H1 (cell line): ENCODE measurements at regions not wholly inside any gene's neighbourhood (a gene's known extent, or its start where the extent isn't known, plus 50 kb on each side); places are given as distances from the start of the nearest gene placed in this dataset.

Experiments
- CHD7 ChIP-seq: fragments of 300-600 bp; sonication (generic); IDR thresholded peaks from 2 replicates; pipeline ENCODE4 v1.7.1; 2012; ENCODE audit warnings: low read length, moderate library complexity, mild to moderate bottlenecking, inconsistent platforms; ENCODE audit not compliant: insufficient replicate concordance
- CTBP2 ChIP-seq: IDR thresholded peaks from 2 replicates; pipeline ENCODE4 v1.7.0; 2011; ENCODE audit warnings: borderline replicate concordance, mild to moderate bottlenecking, moderate library complexity, mixed read lengths, low read length; ENCODE audit not compliant: insufficient read depth, insufficient read length
- EP300 ChIP-seq, 2 experiments: IDR thresholded peaks; 1 replicate in 1 of 2; 2 replicates in 1 of 2; pipeline ENCODE4 v1.6.1; 2011 to 2012; ENCODE audit warnings: low read depth in 2 of 2, low read length in 2 of 2, mild to moderate bottlenecking in 2 of 2, borderline replicate concordance in 1 of 2, inconsistent platforms in 1 of 2, moderate library complexity in 1 of 2
- MAX ChIP-seq: IDR thresholded peaks from 2 replicates; pipeline ENCODE4 v1.6.1; 2012; ENCODE audit warnings: inconsistent platforms
- POLR2A ChIP-seq, 2 experiments: IDR thresholded peaks; 1 replicate in 1 of 2; 2 replicates in 1 of 2; pipeline ENCODE4 v1.6.1; 2011; ENCODE audit warnings: low read depth in 2 of 2, low read length in 2 of 2, mild to moderate bottlenecking in 2 of 2; ENCODE audit errors: control extremely low read depth in 1 of 2
- POLR2AphosphoS5 ChIP-seq: IDR thresholded peaks from 2 replicates; pipeline ENCODE4 v1.6.1; 2011; ENCODE audit warnings: low read depth, low read length
- RBBP5 ChIP-seq: IDR thresholded peaks from 2 replicates; pipeline ENCODE4 v1.7.1; 2012; ENCODE audit warnings: low read depth, mild to moderate bottlenecking, inconsistent platforms, low read length, moderate library complexity, borderline replicate concordance
- RXRA ChIP-seq: IDR thresholded peaks from 2 replicates; pipeline ENCODE4 v1.6.1; 2011; ENCODE audit warnings: low read depth, mild to moderate bottlenecking, low read length, moderate library complexity; ENCODE audit not compliant: insufficient read depth
- SRF ChIP-seq: IDR thresholded peaks from 2 replicates; pipeline ENCODE4 v1.6.1; 2011; ENCODE audit warnings: mild to moderate bottlenecking, low read depth, low read length, moderate library complexity

GRCh38 chr1:115545791-115546733 is 95.7 kb upstream of the VANGL1 start (continued):
- TF ChIP-seq CHD7 (no peak), MAX (peak; percentile 54; the same call in 1 of the 2 replicates), SRF (no peak), CTBP2 (no peak), POLR2AphosphoS5 (no peak), POLR2A (IDR thresholded peaks at IDR 0.05; ENCODE audit: control extremely low read depth in 1 of 2, low read depth in 2 of 2, low read length in 2 of 2) (no peak), RXRA (no peak), RBBP5 (peak; percentile 91), EP300 (IDR thresholded peaks at IDR 0.05; ENCODE audit: borderline replicate concordance in 1 of 2, low read depth in 2 of 2, low read length in 2 of 2) (peak in 1 of 2 experiments; percentile 60; a peak in 1 of 3 replicates)
